Esophagus muscularis mucosa (tissue), 4 donors: ENCODE measurements at regions not wholly inside any gene's neighbourhood (a gene's known extent, or its start where the extent isn't known, plus 50 kb on each side); places are given as distances from the start of the nearest gene placed in this dataset.

Source experiments
- DNase-seq: peaks from one replicate; pipeline ENCODE4 v3.0.0-alpha.2; 2017; ENCODE audit errors: extremely low spot score
- H3K27ac ChIP-seq, 4 donors: fragments of 200-600 bp; sonication (generic); replicated peaks in 1 of 4; 1 replicate in 3 of 4; 2 replicates in 1 of 4; pipeline ENCODE4 v1.5.1; 2016 to 2019; ENCODE audit warnings: mild to moderate bottlenecking in 1 of 4
- H3K27me3 ChIP-seq, 4 donors: fragments of 200-600 bp; sonication (generic); one replicate each; pipeline versions ENCODE4 v1.5.1 to v1.6.0; 2016 to 2019
- H3K36me3 ChIP-seq, 4 donors: fragments of 200-600 bp; sonication (generic); one replicate each; pipeline ENCODE4 v1.5.1; 2016 to 2019
- H3K4me1 ChIP-seq, 4 donors: fragments of 200-600 bp; sonication (generic); one replicate each; pipeline ENCODE4 v1.5.1; 2016 to 2019
- H3K4me3 ChIP-seq, 4 donors: fragments of 200-600 bp; sonication (generic); 1 replicate in 2 of 4; 2 replicates in 2 of 4; pipeline ENCODE4 v1.5.1; 2016 to 2019; ENCODE audit warnings: mild to moderate bottlenecking in 4 of 4, moderate library complexity in 1 of 4
- H3K9me3 ChIP-seq, 4 donors: fragments of 200-600 bp; sonication (generic); 1 replicate in 3 of 4; 2 replicates in 1 of 4; pipeline ENCODE4 v1.5.1; 2016 to 2019
- EP300 ChIP-seq: sonication (generic); formaldehyde crosslinking; IDR thresholded peaks from one replicate; pipeline ENCODE4 v1.6.1; 2017; ENCODE audit warnings: antibody characterized with exemption
- POLR2A ChIP-seq: fragments of 450-650 bp; IDR thresholded peaks from one replicate; pipeline ENCODE4 v1.6.1; 2017; ENCODE audit warnings: antibody characterized with exemption, moderate library complexity, mild to moderate bottlenecking, low read depth
- POLR2AphosphoS5 ChIP-seq, 2 donors: sonication (generic); formaldehyde crosslinking; IDR thresholded peaks; one replicate each; pipeline ENCODE4 v1.6.1; 2017; ENCODE audit warnings: antibody characterized with exemption in 2 of 2
- WGBS: methylation state at CpG from one replicate; pipeline ENCODE4 v1.1.5; 2018; 5-methylcytosine and 5-hydroxymethylcytosine counted together
- intact Hi-C: fragments of 100-400 bp; cut with DNase I; formaldehyde crosslinking; loops from one replicate; pipeline ENCODE4 v1.15.1; 2023
- TF ChIP-seq, protein P1 (sequence below), 3 experiments: fragments of 200-600 bp in 2 of 3; fragments of 450-650 bp in 1 of 3; sonication (generic) in 2 of 3; IDR thresholded peaks; one replicate each; pipeline ENCODE4 v1.5.1; 2017 to 2019; ENCODE audit warnings: antibody characterized with exemption in 3 of 3, mild to moderate bottlenecking in 2 of 3, moderate library complexity in 1 of 3

DNA sequence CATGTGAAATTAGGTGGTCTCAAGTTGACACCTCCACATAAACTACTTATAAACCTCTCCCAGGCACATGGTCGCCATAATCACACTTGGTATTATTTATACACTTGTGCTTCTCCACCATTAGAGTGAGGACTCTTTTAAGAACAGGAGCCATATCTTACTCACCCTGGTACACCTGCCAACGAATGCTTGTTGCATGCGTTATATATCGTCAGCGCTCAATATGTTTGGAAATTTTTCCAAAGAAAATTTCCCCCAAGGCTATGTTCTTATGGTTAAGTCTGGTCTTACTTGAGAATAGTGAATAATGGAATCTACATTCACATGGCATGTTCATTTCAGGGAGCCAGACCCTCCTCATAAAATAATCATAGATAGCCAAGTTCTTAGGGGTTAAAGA lies 271.7 kb downstream of the BCL11A start:
- Histone ChIP-seq H3K4me3 (no peak overlapping the region), H3K9me3 (no peaks in the 10 kb centered on the region), H3K27me3 (no peaks in the 10 kb centered on the region), H3K36me3 (no peaks in the 10 kb centered on the region), H3K4me1 (no peaks in the 10 kb centered on the region), H3K27ac (no peak overlapping the region)
- no peak for DNase-seq
- WGBS = 87% methylated on average over 5 of the region's 5 CpGs
- intact Hi-C loops = no loop called here
- no peak for TF ChIP-seq EP300
- no peak for TF ChIP-seq POLR2AphosphoS5 (IDR thresholded peaks at IDR 0.05)
- TF ChIP-seq, protein P1, sequence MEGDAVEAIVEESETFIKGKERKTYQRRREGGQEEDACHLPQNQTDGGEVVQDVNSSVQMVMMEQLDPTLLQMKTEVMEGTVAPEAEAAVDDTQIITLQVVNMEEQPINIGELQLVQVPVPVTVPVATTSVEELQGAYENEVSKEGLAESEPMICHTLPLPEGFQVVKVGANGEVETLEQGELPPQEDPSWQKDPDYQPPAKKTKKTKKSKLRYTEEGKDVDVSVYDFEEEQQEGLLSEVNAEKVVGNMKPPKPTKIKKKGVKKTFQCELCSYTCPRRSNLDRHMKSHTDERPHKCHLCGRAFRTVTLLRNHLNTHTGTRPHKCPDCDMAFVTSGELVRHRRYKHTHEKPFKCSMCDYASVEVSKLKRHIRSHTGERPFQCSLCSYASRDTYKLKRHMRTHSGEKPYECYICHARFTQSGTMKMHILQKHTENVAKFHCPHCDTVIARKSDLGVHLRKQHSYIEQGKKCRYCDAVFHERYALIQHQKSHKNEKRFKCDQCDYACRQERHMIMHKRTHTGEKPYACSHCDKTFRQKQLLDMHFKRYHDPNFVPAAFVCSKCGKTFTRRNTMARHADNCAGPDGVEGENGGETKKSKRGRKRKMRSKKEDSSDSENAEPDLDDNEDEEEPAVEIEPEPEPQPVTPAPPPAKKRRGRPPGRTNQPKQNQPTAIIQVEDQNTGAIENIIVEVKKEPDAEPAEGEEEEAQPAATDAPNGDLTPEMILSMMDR (IDR thresholded peaks at IDR 0.05) = no peak
- no peak for TF ChIP-seq POLR2A

DNA sequence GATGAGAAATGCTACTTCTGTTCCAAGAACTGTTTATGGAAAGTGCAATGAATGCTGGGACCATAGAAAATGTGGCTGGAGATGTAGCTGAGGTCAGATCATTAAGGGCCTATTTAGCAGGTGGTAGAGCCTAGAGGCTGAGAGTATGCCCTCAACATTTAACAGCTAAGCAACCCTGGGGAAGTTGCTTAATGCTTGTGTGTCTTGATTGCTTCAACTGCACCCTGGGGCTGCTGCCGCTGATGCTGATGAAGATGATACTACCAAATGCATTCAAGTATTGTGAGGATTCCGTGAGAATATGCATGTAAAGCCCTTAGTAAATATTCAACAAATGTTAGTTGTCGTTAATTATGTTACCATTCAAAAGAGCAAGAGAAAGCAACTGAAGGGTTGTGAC lies 273.2 kb downstream of the BCL11A start:
- intact Hi-C loops = no loop called here

DNA sequence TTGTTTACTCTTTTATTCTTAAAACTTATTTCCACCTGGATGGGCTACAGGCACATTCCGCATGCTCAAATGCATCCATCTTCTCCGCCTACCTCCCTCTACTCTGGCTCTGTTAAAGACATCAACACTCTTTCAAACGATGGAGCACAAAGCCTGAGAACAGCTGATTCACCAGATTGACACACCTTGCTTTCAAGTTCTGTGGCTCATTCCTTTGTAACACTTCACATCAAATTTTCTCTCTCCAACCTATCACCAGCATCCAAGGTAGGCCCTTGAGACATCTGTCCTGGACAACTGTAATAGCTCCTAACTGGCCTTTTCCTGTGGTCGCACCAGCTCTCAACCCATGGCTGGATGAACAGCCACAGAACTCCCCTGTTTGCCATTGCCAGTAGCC lies 274.5 kb downstream of the BCL11A start:
- intact Hi-C loops = no loop called here
- Histone ChIP-seq H3K4me3 (no peak overlapping the region), H3K9me3 (peaks cover 0 to 14% (median 11%) of the 10 kb centered on the region in 4 donors), H3K27me3 (no peaks in the 10 kb centered on the region), H3K36me3 (no peaks in the 10 kb centered on the region), H3K27ac (no peak overlapping the region), H3K4me1 (no peaks in the 10 kb centered on the region)
- no peak for DNase-seq
- 80% methylated on average over 4 of the region's 4 CpGs for WGBS
- TF ChIP-seq POLR2AphosphoS5 (IDR thresholded peaks at IDR 0.05) (no peak), POLR2A (no peak), EP300 (no peak)
- TF ChIP-seq, protein P1 (IDR thresholded peaks at IDR 0.05) = no peak

More for the DNA sequence above, 273.2 kb downstream of the BCL11A start:
- Histone ChIP-seq H3K4me3 (no peak overlapping the region), H3K9me3 (peaks cover 0 to 2% (median under 1%) of the 10 kb centered on the region in 4 donors), H3K4me1 (no peaks in the 10 kb centered on the region), H3K36me3 (no peaks in the 10 kb centered on the region), H3K27me3 (no peaks in the 10 kb centered on the region), H3K27ac (no peak overlapping the region)
- no peak for DNase-seq
- TF ChIP-seq POLR2AphosphoS5 (IDR thresholded peaks at IDR 0.05) = no peak
- TF ChIP-seq, protein P1 (IDR thresholded peaks at IDR 0.05) = no peak
- 88% methylated on average over 3 of the region's 3 CpGs for WGBS

DNA sequence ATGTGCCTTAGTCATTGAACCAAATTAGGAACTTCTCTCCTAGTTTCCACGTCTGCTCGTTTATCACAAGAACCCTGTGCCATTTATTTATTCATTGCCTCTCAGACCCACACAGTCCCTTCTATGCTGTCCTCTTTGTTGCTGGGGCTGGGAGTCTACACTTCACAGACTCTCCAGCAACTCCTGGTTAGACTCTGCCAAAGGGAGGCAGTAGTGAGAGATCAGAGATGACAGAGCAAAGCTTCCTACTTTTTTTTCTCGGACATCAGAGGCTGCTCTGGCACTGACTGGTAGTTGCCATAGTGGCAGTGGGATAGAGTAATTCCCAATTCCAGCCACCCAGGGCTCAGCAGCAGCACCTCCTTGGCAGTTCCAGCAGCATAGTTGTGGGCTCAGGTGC lies 277.5 kb downstream of the BCL11A start:
- intact Hi-C loops = no loop called here
- H3K4me3 ChIP-seq = no peak overlapping the region
- no peaks in the 10 kb centered on the region for H3K4me1 ChIP-seq
- peaks cover 0 to 14% (median 11%) of the 10 kb centered on the region in 4 donors for H3K9me3 ChIP-seq
- H3K27me3 ChIP-seq = no peaks in the 10 kb centered on the region
- H3K27ac ChIP-seq = no peak overlapping the region
- 86% methylated on average over 3 of the region's 3 CpGs for WGBS
- no peaks in the 10 kb centered on the region for H3K36me3 ChIP-seq
- no peak for TF ChIP-seq POLR2A
- TF ChIP-seq EP300 = no peak
- no peak for DNase-seq

DNA sequence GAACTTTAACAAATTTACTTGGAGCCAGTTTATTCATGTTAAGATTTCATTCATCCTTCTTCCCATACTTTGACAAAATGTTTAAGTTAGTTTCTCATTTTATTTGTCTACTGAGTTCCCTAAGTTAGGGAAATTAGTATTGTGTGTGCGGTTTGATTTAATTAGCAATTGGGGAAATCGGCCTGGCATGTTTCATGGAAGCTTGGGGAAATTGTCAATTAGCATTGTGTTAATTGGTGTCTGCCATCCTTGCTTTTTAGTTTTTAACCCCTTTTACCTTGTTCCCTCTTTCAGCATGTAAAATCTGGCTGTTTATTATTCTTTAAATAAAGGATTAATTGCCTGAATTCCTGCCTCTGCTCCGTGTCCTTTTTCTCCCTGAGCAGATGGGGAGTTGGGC lies 279.6 kb downstream of the BCL11A start:
- WGBS = 82% methylated on average over 3 of the region's 3 CpGs
- Histone ChIP-seq H3K36me3 (no peaks in the 10 kb centered on the region), H3K9me3 (peaks cover 0 to 14% (median 11%) of the 10 kb centered on the region in 4 donors), H3K27me3 (no peaks in the 10 kb centered on the region), H3K4me3 (no peak overlapping the region), H3K27ac (no peak overlapping the region), H3K4me1 (no peaks in the 10 kb centered on the region)
- TF ChIP-seq, protein P1 (IDR thresholded peaks at IDR 0.05) = no peak
- TF ChIP-seq POLR2A = no peak
- no peak for TF ChIP-seq POLR2AphosphoS5 (IDR thresholded peaks at IDR 0.05)
- TF ChIP-seq EP300 = no peak
- intact Hi-C loops = no loop called here
- DNase-seq = no peak
